Peyer's patch (tissue), 4 donors: ENCODE measurements at regions not wholly inside any gene's neighbourhood (a gene's known extent, or its start where the extent isn't known, plus 50 kb on each side); places are given as distances from the start of the nearest gene placed in this dataset.

Experiments
- CTCF ChIP-seq, 6 experiments: fragments of 450-650 bp in 4 of 6; fragments of 200-600 bp in 2 of 6; sonication (generic) in 1 of 6; IDR thresholded peaks; one replicate each; pipeline ENCODE4 v1.5.1; 2017 to 2019; ENCODE audit warnings: antibody characterized with exemption in 6 of 6, mild to moderate bottlenecking in 3 of 6, moderate library complexity in 1 of 6
- POLR2A ChIP-seq, 2 donors: fragments of 450-650 bp; IDR thresholded peaks; one replicate each; pipeline ENCODE4 v1.5.1; 2017; ENCODE audit warnings: antibody characterized with exemption in 2 of 2, mild to moderate bottlenecking in 2 of 2, moderate library complexity in 2 of 2

GRCh38 chr17:12546983-12547382 lies 118.7 kb upstream of the MYOCD start:
- no peak for TF ChIP-seq CTCF (IDR thresholded peaks at IDR 0.05)
- no peak for TF ChIP-seq POLR2A (IDR thresholded peaks at IDR 0.05)
